Stimulated activated CD8-positive, alpha-beta memory T cell treated with anti-CD3 and anti-CD28 coated beads, Interleukin-12 subunit alpha, Interleukin-12 subunit beta, amount 100 ng/mL, for 24 hours (primary cell): ENCODE measurements at regions not wholly inside any gene's neighbourhood (a gene's known extent, or its start where the extent isn't known, plus 50 kb on each side); places are given as distances from the start of the nearest gene placed in this dataset.
A peak's percentile ranks its signal among the peaks of the same experiment; 100 is the strongest.

Experiments used
- DNase-seq: peaks from one replicate; pipeline ENCODE4 v3.0.0-alpha.2; 2020; ENCODE audit errors: extremely low read depth

DNA sequence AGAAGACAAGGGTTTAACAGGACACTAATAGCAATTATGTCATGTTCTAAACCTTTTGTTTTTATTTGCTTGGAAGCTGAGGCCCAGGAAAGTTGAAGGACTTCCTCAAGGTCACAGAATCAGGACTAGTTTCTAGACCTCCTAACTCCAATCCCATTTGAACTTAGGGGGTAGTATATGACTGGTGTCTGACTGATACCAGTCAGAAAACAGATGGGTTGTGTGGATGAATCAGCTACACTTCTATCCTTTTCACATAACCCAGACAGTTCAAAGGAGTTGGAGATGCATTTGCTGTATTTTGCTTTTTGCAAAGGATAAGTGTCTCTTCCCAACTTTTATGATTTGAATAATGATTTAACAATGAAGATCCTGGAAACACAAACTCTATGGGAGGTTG is 322.5 kb downstream of the HLX start:
- no peak for DNase-seq

GRCh38 chr1:221203224-221204054 is 324.2 kb downstream of the HLX start:
- peak; percentile 35 for DNase-seq

GRCh38 chr1:221204055-221204833 is 325.0 kb downstream of the HLX start:
- no peak for DNase-seq

GRCh38 chr1:221206076-221206475 is 326.8 kb downstream of the HLX start:
- DNase-seq = no peak

DNA sequence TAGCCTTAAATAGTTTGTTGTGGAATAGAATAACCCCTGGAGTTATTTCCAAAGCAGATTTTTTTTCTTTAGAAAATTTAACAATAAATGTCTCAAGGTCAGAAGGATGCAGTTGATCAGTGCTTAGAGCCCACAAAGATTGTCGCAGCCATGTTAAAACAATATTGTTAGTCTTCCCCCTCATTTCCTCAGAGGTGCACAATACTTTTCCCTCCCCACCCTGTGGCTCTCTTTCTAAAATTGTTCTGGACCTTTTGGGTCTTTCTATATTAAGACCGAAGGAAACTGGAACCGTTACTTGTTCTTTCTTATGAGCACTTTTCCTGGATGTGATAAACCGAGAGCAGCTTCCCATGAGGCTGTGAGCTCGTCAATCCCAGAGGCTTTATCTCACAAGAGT is 333.7 kb downstream of the HLX start:
- DNase-seq = no peak

GRCh38 chr1:221217029-221217428 is 337.8 kb downstream of the HLX start:
- no peak for DNase-seq

- DNase-seq = no peak
Observed at GRCh38 chr1:221223281-221223680, 344.0 kb downstream of the HLX start.

DNA sequence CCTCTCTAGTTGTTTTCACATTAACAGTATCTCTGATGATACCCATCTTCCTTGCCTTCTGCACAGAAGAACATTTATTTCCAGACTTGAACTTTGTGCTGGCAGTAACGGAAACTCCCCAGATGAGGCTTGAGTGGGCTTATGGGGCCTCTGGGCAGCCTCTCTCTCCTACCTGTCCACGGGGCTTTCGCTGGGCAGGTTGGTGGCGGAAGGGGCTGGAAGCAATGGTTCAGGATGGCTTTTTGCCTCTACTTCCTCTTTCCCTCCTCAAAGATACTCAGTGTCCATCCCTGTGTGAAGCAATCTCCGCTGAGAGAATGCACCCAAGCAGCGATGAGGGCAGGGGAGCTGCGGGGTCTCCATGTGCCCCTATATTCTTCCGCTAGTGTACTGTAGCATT is 348.2 kb downstream of the HLX start:
- no peak for DNase-seq

DNA sequence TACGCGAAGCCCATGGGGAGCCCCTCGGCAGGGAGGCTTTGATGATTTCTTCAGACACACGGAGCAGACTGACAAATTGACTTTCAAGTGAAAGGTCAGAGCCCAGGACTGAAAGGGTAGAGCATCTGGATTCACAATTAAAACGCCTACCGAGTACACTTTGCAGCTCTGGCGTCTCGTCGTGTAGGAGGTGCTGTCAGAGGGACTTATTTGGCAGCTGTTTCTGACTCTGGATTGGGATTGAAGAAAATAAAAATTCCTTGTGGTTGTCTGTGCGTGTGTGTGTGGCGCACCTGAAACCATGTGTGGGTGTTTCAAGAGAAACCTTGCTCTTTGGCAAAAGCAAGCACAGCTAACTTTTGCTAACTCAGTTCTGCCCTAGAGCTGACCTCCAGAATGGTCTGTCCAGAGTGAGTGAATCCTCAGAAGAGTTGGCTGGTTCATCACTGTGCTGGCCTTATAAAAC is 348.7 kb downstream of the HLX start:
- no peak for DNase-seq

GRCh38 chr1:221228594-221228993 is 349.4 kb downstream of the HLX start:
- no peak for DNase-seq

DNA sequence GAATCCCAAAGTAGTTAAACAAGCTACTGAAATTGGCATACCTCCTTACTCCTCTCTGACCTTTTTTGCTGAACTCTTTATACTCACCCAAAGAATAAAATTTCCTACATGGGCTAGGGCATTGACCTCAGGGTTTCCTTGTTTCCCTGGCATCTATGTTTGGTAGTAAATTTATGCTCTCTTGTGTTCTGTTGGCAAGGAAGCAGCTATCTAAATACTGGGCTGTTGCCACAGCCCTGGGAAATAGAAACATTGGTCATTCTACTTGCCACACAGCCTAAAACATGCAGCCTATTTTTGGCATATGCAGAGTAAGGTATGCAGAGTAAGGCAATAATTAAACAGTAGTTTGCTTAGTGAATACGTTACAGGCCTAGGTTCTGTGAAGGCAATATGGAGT is 351.4 kb downstream of the HLX start:
- DNase-seq = no peak

GRCh38 chr1:221234791-221235190 is 355.5 kb downstream of the HLX start:
- DNase-seq = no peak

- no peak for DNase-seq
Observed at GRCh38 chr1:221237587-221237986, 358.3 kb downstream of the HLX start.

- no peak for DNase-seq
Observed at GRCh38 chr1:221239181-221239580, 359.9 kb downstream of the HLX start.

DNA sequence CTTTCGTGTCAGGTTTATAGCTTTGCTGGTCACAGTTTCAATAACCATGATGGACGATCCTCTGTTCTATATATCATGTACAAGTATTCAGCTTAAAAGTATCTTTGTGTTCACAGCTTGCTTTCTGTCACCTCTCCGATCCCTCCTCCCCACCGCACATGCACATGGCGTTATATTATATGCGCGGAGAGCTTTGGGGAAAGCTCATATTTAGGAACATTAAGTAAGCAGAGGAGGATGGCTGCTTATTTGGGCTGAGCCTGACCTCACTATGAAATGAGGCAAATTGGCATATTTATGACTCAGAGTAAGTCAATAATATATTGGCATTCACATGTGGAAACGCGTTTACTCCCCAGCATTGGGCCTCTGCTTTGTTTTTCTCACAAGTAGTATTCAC is 360.5 kb downstream of the HLX start:
- no peak for DNase-seq

GRCh38 chr1:221240690-221241089 is 361.4 kb downstream of the HLX start:
- DNase-seq = no peak

DNA sequence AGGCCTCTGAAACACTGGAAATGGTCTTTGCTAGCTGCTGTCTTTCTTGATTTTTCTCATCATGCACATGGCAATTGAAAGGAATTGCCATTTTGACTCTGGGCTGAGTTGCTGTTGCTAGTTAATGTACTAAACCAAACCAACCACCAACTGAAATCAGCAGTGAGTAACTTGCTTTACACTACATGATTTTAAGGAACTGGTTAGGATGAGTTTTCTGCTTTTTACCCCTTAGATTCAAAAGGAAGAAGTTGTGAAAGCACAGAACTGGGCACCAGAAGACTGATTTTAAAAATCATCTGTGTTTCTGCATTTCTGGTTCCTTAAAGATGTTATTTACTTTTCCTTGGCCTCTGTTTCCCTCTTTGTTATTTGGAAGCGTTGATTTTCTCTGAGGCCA is 361.9 kb downstream of the HLX start:
- no peak for DNase-seq

DNA sequence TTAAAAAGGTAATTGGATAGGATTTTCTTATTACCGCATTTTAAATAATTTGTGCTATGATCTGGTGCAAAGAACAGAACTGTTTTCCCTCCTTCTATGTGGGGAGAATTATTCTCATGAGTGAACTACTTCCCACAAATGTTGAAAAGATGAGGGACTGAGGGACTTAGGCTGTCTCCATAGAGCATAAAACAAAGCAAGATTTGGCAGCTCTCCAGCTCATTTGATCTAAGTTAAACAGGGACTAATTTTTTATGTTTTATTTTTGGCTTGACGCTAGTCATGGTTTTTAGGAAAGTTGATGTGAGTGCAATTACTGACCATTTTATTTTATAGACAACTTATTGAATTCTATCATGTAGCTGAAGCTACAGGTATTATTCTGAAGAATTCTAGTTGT is 362.3 kb downstream of the HLX start:
- DNase-seq = no peak

DNA sequence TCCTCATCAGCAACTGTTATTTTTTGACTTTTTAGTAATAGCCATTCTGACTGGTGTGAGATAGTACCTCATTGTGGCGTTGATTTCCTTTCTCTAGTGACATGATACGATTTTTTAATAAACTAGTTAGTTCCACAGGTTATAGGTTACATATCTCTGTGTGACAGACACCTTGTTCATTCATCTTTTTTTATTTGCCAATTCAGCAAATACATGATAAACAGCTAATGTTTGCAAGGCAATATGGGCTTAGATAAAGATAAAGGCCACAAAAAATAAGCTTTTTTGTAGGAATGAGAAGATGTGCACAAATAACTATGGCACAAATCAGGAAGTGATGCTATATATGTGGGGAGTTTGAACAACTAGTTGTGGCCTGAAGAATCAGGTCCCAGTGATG is 366.8 kb downstream of the HLX start:
- no peak for DNase-seq

DNA sequence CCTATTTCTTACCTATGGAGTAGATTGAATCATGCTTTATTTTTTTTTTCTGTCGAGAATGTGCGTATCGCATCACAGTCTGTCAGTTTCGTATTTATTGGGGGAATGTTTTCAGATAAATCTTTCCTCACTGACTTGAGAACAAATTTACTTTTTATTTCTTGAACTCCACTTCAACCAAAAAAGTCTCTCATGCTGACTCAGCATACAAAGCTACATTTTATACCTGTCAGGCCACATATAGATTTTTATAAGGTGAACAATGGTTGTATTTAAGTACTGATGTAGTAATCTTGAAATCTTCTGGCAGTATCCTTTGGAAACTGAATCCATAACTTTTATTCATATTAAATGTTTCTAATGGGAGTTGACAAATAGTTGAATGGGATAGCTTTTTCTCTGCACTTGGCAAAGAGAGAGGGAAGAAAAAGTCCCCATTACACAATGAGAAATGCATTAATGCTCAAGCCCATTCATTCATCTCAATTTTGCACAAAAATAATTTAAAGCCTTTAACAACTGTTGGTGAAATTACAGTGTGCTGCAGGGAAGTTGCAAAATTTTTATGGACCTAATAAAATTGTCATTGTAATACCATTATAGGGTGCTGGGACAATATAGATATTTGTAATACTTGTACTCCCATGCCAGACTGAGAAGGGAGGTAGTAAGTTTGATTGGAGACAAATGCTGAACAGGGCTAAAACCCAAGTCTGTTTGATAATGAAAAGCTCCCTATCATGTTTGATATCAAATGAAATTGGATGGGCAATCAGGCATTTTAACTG is 367.6 kb downstream of the HLX start:
- no peak for DNase-seq

DNA sequence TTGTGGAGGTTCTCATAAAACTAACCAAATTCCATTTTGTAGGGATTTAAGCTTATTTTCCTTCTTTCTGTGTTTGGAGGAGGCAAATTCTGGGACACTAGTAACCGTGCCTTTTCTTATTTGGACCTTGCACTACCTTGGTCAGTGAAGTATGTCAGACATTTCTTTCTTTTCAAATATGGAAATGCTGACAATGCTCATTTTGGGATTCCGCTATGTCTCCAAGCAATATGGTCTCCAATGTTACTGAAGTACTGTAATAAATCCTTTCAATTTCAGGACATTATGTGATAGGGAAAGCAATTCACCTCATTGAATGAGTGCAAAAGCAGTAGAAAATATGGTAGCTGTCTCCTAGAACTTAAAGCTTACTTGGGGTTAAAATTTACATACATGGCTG is 372.3 kb downstream of the HLX start:
- DNase-seq = no peak

- DNase-seq = no peak
Observed at GRCh38 chr1:221254813-221255212, 375.6 kb downstream of the HLX start.
